Activated naive CD4-positive, alpha-beta T cell treated with anti-CD3 and anti-CD28 coated beads, Interleukin-2, amount 10 ng/mL, durations not matched to agents 7 days and 5 days (primary cell): ENCODE measurements at regions not wholly inside any gene's neighbourhood (a gene's known extent, or its start where the extent isn't known, plus 50 kb on each side); places are given as distances from the start of the nearest gene placed in this dataset.

Experiments used
- CTCF ChIA-PET: fragments of 350-600 bp; sonication (Branson Sonifier 250); formaldehyde crosslinking; loops from one replicate; lab custom pipeline; 2021; ENCODE audit warnings: antibody characterized with exemption; lab: Charles Lee
- DNase-seq: peaks from one replicate; pipeline ENCODE4 v3.0.0-alpha.2; 2020
- H3K27ac Mint-ChIP-seq: one replicate; pipeline ENCODE4 v1.8.0; 2021; ENCODE audit warnings: mild to moderate bottlenecking, moderate library complexity, mixed read lengths
- H3K27me3 Mint-ChIP-seq: one replicate; pipeline ENCODE4 v1.8.0; 2021; ENCODE audit warnings: mild to moderate bottlenecking, mixed read lengths
- H3K36me3 Mint-ChIP-seq: one replicate; pipeline ENCODE4 v1.8.0; 2021; ENCODE audit warnings: mixed read lengths
- H3K4me1 Mint-ChIP-seq: one replicate; pipeline ENCODE4 v1.8.0; 2021; ENCODE audit warnings: mixed read lengths
- H3K4me3 Mint-ChIP-seq: one replicate; pipeline ENCODE4 v1.8.0; 2021; ENCODE audit warnings: mild to moderate bottlenecking, moderate library complexity, mixed read lengths
- H3K9me3 Mint-ChIP-seq: one replicate; pipeline ENCODE4 v1.8.0; 2021; ENCODE audit warnings: mixed read lengths

DNA sequence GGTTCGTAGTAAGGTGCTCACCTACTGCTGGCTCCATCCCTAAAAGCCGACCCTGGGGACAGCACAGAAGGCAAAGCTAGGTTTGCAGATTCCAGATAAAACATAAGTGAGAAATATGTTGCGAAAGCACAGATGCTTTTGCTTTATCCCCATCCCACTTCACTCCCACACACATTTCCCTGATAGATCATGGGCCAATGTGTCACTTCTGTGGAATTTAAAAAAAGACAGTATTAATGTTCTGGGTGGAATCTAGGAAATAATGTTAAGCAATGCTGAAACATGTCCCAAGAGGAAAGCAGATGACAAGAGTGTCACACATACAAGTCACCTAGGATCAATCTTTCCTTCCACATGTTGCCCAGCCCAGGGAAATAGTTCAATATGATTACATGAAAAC lies 661.0 kb upstream of the MIR17HG start:
- CTCF ChIA-PET, result no interaction called here
- DNase-seq, result no peak
- Mint-ChIP-seq H3K27ac (no peak overlapping the region), H3K4me1 (no peaks in the 10 kb centered on the region), H3K27me3 (no peaks in the 10 kb centered on the region), H3K36me3 (no peaks in the 10 kb centered on the region), H3K4me3 (no peak overlapping the region), H3K9me3 (no peaks in the 10 kb centered on the region)

DNA sequence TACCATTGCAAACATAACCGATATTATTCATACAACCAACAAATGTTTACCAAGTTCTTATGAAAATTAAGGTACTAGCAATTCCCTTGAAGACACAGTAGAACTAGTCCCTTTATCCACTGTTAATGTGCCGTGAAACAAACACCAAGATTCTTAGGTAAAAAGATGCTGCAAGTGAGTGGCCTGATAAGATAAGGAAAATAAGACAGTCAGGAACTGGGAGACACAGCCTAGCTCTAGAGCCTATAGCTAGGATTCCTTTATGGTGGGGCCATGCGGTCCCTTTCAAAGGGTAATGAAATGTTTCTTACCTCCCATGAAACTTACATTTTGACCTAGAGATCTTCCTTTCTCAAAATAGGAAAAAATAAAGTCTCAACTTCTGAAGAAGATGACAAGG lies 658.4 kb upstream of the MIR17HG start:
- Mint-ChIP-seq H3K27ac (no peak overlapping the region), H3K4me3 (no peak overlapping the region), H3K27me3 (no peaks in the 10 kb centered on the region), H3K4me1 (no peaks in the 10 kb centered on the region), H3K9me3 (no peaks in the 10 kb centered on the region), H3K36me3 (no peaks in the 10 kb centered on the region)
- CTCF ChIA-PET, result no interaction called here
- DNase-seq, result no peak

DNA sequence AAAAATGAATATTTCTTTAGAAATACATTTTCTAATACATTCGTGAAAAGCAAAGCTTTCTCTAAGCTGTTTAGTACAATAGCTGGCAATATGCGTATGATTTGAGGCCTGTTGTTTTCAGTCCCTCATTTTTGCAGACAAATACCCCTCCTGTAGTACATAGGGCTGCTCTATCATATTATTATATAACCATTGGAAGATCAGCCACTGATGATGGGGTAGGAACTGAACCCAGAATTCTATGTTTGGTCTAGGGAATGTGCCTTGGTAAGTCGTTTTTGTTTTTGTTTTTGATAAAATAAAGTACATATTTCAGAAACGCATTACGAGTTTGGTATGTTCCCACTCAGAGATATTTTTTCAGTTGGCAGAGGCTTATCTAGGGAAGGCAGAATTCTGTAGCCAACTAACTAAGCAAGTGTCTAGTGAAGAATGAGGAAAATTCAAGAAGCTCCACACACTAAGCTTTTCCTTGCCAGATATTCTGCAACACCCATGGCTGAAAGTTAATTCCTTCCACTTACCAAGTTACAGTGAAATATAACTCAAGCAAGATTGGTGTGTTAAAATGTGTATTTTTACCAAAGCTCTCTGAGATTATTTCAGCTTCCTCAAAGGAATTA lies 656.9 kb upstream of the MIR17HG start:
- Mint-ChIP-seq H3K4me3 (no peak overlapping the region), H3K27ac (no peak overlapping the region), H3K4me1 (no peaks in the 10 kb centered on the region), H3K27me3 (no peaks in the 10 kb centered on the region), H3K9me3 (no peaks in the 10 kb centered on the region), H3K36me3 (no peaks in the 10 kb centered on the region)
- CTCF ChIA-PET, result no interaction called here
- DNase-seq, result no peak

DNA sequence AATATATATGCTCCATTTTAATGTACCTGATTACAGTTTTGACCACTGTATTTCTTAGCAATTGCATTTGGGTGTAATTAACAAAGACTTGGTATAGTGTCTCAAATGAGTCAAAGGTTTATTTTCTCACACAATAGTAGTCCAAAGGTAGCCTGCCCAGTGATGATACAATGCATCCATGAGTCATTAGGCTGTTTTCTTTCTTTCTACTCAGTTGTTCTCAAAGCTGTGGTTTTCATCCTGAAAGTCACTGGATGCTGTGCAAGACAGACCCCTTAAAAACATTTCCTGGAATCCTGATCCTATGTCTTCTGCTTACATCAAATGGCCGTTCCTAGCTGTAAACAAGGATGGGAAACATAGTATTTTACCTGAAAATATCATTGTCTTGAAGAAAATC lies 651.2 kb upstream of the MIR17HG start:
- H3K36me3 Mint-ChIP-seq, result no peaks in the 10 kb centered on the region
- no peaks in the 10 kb centered on the region for H3K27me3 Mint-ChIP-seq
- no peak overlapping the region for H3K27ac Mint-ChIP-seq
- DNase-seq, result no peak
- CTCF ChIA-PET, result no interaction called here
- no peak overlapping the region for H3K4me3 Mint-ChIP-seq
- no peaks in the 10 kb centered on the region for H3K9me3 Mint-ChIP-seq
- H3K4me1 Mint-ChIP-seq, result no peaks in the 10 kb centered on the region

DNA sequence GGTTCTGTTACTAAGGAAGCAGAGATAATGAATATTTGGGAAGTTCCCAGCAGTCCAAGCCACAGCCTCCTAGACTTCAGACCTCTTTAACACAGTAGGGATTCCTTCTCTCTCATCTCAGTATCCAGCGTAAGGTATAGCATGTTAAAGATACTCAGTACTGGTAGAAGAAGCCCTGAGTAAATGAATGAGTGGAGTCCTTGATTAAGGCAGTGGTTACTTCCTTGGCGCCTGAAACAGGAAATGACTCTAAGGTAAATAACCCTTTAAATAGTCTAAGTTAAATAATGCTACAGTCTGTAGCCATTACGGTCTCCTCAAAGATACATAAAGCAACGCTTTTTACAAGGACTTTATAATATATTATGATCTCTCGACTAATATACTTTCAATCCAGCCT lies 650.8 kb upstream of the MIR17HG start:
- no peaks in the 10 kb centered on the region for H3K9me3 Mint-ChIP-seq
- H3K27ac Mint-ChIP-seq, result no peak overlapping the region
- no peak overlapping the region for H3K4me3 Mint-ChIP-seq
- DNase-seq, result no peak
- H3K36me3 Mint-ChIP-seq, result no peaks in the 10 kb centered on the region
- H3K27me3 Mint-ChIP-seq, result no peaks in the 10 kb centered on the region
- CTCF ChIA-PET, result no interaction called here
- no peaks in the 10 kb centered on the region for H3K4me1 Mint-ChIP-seq

DNA sequence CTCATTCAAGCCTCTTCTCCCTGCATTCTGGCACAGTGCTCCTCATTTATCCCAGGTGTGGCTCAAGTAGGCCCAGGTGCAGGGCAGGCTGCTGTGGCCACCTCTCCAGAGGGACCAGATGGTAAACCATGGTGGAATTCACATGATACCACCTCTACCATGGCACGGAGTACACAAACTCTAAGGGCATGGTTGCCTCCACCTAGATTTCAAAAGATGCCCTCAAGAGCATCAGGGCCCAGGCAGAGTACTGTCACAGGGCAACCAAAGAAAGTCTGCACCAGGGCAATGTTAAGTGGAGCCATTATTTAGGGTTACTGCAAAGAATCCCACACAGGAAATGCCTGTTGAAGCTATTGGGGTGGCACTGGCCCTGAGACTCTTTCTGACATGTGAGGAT lies 647.1 kb upstream of the MIR17HG start:
- CTCF ChIA-PET, result no interaction called here
- Mint-ChIP-seq H3K27ac (no peak overlapping the region), H3K4me3 (no peak overlapping the region), H3K27me3 (no peaks in the 10 kb centered on the region), H3K4me1 (no peaks in the 10 kb centered on the region), H3K36me3 (no peaks in the 10 kb centered on the region), H3K9me3 (peaks cover 4% of the 10 kb centered on the region)
- DNase-seq, result no peak

DNA sequence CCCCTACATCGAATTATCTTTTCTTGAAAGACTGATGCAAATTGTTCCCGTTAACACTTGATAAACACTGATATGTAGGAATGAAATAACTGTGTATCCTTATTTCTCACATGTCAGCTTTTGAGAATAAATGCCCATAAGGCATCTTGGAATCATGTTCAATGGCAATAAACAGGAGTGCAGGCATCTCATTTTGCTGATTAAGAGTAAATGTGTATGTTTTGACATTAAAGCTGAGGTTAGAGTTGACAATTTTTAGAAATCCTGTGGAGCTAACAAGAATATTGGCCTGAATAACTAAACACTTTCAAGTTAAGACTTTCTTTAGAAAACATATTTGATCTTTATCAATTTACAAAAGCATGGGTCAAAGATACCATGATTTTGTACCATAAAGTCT lies 646.2 kb upstream of the MIR17HG start:
- H3K36me3 Mint-ChIP-seq, result no peaks in the 10 kb centered on the region
- CTCF ChIA-PET, result no interaction called here
- H3K4me3 Mint-ChIP-seq, result no peak overlapping the region
- no peak overlapping the region for H3K27ac Mint-ChIP-seq
- no peaks in the 10 kb centered on the region for H3K4me1 Mint-ChIP-seq
- H3K27me3 Mint-ChIP-seq, result no peaks in the 10 kb centered on the region
- DNase-seq, result no peak
- H3K9me3 Mint-ChIP-seq, result peaks cover 4% of the 10 kb centered on the region

DNA sequence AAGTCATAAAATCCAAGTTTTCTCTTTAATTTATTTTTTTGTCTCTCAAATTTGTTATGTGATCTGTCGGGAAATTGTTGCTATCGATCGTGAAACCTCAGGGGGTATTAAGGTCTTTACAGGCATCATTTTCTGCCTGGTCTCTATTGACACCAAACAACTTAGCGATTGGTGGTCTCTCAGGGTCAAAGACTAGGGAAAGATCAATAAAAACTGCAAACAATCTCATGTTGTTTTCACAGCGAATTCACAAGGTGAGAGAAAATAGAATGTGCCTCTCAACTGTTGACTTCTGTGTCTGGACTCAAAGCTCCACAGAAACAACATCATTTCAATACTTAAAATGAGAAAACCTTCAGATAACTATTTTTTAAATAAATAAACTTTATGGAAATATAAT lies 645.4 kb upstream of the MIR17HG start:
- Mint-ChIP-seq H3K4me3 (no peak overlapping the region), H3K36me3 (no peaks in the 10 kb centered on the region), H3K9me3 (peaks cover 6% of the 10 kb centered on the region), H3K27me3 (no peaks in the 10 kb centered on the region), H3K4me1 (no peaks in the 10 kb centered on the region), H3K27ac (no peak overlapping the region)
- CTCF ChIA-PET, result no interaction called here
- no peak for DNase-seq

DNA sequence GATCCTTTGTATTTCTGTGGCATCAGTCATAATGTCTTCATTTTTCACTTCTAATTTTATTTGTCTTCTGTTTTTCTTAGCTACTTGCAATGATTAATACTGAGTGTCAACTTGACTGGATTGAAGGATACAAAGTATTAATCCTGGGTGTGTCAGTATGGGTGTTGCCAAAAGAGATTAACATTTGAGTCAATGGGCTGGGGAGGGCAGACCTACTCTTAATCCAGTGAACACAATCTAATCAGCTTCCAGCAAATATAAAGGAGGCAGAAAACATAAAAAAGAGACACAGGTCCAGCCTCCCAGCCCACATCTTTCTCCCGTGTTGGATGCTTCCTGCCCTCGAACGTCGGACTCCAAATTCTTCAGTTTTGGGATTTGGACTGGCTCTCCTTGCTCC lies 640.9 kb upstream of the MIR17HG start:
- no peak overlapping the region for H3K27ac Mint-ChIP-seq
- CTCF ChIA-PET, result no interaction called here
- H3K4me1 Mint-ChIP-seq, result no peaks in the 10 kb centered on the region
- peaks cover 9% of the 10 kb centered on the region for H3K9me3 Mint-ChIP-seq
- no peaks in the 10 kb centered on the region for H3K36me3 Mint-ChIP-seq
- no peak for DNase-seq
- no peaks in the 10 kb centered on the region for H3K27me3 Mint-ChIP-seq
- no peak overlapping the region for H3K4me3 Mint-ChIP-seq

DNA sequence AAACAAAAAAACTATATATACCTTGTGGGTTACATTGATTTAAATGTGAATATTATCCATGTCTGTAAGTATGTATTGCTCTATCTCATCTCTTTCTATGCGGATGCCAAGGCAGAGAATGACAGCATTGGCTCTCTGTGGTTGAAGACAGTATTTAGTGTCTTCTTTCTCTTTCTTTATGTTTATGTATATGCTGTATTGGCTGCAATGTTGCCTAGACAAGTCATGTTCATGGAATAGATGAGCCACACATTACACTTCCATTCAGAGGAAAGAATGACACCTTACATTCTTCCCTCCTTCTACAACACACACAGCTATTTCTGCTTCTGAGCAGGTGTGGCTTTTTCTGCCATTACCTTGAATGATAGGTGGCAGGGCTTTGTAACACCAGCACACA lies 639.4 kb upstream of the MIR17HG start:
- H3K27me3 Mint-ChIP-seq, result no peaks in the 10 kb centered on the region
- no peak overlapping the region for H3K27ac Mint-ChIP-seq
- CTCF ChIA-PET, result no interaction called here
- DNase-seq, result no peak
- H3K4me3 Mint-ChIP-seq, result no peak overlapping the region
- no peaks in the 10 kb centered on the region for H3K4me1 Mint-ChIP-seq
- no peaks in the 10 kb centered on the region for H3K36me3 Mint-ChIP-seq
- H3K9me3 Mint-ChIP-seq, result peaks cover 9% of the 10 kb centered on the region

DNA sequence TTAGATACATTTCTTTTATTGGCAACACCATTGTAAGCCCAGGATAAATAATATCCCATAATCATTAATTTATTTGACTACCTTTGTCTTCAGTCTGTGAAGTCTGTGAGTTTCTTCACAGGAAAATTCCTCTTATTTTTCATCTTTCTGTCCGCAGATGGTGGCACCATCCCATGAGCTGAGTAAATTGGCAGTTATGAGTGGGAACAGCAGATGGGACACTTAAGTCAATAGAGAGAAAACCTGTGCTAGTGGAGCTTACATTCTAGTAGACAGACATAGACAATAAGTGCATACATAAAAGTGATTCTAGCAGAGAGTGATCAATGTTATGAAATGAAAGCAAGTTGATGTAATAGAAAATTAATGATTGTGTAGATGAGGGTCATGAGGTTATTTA lies 638.2 kb upstream of the MIR17HG start:
- no peaks in the 10 kb centered on the region for H3K4me1 Mint-ChIP-seq
- no peaks in the 10 kb centered on the region for H3K27me3 Mint-ChIP-seq

DNA sequence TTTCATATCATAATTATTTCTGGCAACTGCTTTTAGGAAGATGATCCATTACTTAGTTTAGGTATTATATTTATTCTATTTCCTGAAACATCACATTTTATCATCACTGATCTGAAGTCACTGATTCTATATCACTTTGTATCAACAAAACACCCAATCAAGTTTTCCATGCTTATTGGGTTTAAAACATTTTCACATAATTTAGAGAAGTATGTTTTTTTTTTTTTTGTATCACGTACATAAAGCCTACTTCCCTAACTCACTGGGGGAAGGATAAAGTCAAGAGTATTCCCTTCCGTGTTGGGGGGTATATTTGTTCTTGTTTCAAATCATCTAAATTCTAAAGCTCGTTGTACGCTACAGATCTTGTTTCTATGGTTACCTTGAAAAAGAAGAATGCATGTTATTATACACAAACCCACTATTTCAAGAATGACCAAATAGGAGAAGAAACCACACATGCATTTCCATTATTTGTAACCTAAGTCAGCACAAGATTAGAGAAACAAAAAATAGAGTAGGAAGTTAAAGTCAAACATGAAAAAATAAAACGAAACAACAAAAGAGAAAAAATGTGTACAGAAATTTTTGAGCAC lies 637.2 kb upstream of the MIR17HG start:
- CTCF ChIA-PET, result no interaction called here
- no peaks in the 10 kb centered on the region for H3K4me1 Mint-ChIP-seq
- no peaks in the 10 kb centered on the region for H3K27me3 Mint-ChIP-seq

More for the DNA sequence above, 638.2 kb upstream of the MIR17HG start:
- Mint-ChIP-seq H3K27ac (no peak overlapping the region), H3K9me3 (peaks cover 8% of the 10 kb centered on the region), H3K36me3 (no peaks in the 10 kb centered on the region), H3K4me3 (no peak overlapping the region)
- no peak for DNase-seq
- CTCF ChIA-PET, result no interaction called here

DNA sequence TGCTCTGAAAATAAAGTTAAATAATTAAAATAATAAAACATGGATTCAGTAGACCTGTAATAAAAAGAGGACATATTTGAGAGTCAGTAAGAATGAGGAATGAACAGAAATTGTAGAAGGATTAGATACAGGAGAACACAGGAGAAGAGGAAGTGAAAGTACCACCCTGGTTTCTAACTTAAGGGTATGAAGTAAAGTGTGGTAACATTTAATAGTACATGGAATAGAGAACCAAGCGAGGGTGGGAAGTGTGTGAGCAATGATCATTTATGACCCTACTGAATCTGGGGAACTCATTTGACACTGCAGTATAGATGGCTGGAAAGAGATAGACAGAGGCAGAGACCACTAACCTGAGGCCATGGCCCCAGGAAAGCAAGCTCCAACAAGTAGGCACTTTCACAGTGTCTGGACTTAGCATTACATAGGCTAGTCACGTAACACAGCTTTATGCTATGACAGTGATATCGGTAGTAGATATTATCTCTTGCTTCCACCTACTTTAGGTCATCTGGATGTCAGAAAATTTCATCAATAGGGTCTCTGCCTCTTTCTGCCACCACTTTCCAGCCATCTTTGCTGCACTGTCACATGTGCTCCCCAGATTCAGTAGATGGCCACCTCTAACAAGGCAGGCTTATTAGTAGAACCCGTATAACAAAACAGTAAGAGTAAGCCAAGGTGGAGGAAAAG lies 633.9 kb upstream of the MIR17HG start:
- CTCF ChIA-PET, result no interaction called here
- Mint-ChIP-seq H3K36me3 (no peaks in the 10 kb centered on the region), H3K4me3 (no peak overlapping the region), H3K4me1 (no peaks in the 10 kb centered on the region), H3K9me3 (peaks cover 5% of the 10 kb centered on the region), H3K27ac (no peak overlapping the region), H3K27me3 (no peaks in the 10 kb centered on the region)
- no peak for DNase-seq

More for the DNA sequence above, 637.2 kb upstream of the MIR17HG start:
- no peak for DNase-seq
- Mint-ChIP-seq H3K36me3 (no peaks in the 10 kb centered on the region), H3K27ac (no peak overlapping the region), H3K4me3 (no peak overlapping the region), H3K9me3 (peaks cover 6% of the 10 kb centered on the region)

DNA sequence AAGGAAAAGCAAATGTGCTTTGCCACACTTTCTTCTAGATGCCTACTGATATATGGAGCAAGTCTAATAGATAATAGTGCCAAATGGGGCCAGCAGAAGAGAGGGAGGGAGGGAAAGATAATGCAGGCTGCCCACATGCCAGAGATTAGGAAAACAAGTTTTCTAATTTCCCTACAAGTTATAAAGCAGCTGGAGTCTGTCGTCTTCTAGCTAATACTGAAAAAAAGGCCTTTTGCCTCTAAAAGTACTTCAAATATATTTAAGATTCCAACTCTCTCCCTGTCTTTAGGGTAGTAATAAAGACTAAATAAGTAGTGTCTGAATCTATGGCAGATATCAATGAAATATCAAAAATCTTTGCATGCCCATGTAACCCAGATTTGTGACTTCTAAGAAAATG lies 632.0 kb upstream of the MIR17HG start:
- Mint-ChIP-seq H3K36me3 (no peaks in the 10 kb centered on the region), H3K27ac (no peak overlapping the region), H3K4me3 (no peak overlapping the region), H3K9me3 (peaks cover 2% of the 10 kb centered on the region), H3K4me1 (no peaks in the 10 kb centered on the region), H3K27me3 (no peaks in the 10 kb centered on the region)
- DNase-seq, result no peak
- CTCF ChIA-PET, result no interaction called here

DNA sequence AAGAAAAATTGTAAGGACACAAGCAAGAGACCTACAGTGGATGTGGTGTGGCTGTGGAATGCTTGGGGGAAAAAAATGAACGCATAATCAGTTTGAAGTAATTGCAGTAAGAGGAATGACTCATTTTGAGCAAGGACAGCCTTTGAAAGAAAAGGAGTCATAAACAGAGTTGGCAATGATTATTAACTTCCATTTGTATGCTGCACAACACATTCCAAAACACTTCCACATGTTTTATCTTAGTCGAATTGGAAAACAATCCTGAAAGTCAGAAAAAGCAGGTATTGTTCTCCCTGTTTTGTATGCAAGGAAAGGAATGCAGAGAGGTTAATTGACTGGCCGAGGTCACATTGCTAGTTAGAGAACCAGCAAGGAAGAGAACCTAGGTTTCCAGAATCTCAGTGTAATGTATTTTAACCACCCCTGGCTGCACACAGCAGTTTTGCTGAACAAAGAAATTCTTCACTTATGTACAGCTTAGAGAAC lies 630.0 kb upstream of the MIR17HG start:
- H3K36me3 Mint-ChIP-seq, result no peaks in the 10 kb centered on the region
- CTCF ChIA-PET, result no interaction called here
- H3K9me3 Mint-ChIP-seq, result peaks cover 2% of the 10 kb centered on the region
- no peak for DNase-seq
- no peaks in the 10 kb centered on the region for H3K27me3 Mint-ChIP-seq
- H3K27ac Mint-ChIP-seq, result no peak overlapping the region
- H3K4me3 Mint-ChIP-seq, result no peak overlapping the region
- H3K4me1 Mint-ChIP-seq, result no peaks in the 10 kb centered on the region
